ENCODE measurements at regions not wholly inside any gene's neighbourhood (a gene's known extent, or its start where the extent isn't known, plus 50 kb on each side); places are given as distances from the start of the nearest gene placed in this dataset.

- TF ChIP-seq POLR2A (IDR thresholded peaks at IDR 0.05): no peak
- TF ChIP-seq, protein P1, sequence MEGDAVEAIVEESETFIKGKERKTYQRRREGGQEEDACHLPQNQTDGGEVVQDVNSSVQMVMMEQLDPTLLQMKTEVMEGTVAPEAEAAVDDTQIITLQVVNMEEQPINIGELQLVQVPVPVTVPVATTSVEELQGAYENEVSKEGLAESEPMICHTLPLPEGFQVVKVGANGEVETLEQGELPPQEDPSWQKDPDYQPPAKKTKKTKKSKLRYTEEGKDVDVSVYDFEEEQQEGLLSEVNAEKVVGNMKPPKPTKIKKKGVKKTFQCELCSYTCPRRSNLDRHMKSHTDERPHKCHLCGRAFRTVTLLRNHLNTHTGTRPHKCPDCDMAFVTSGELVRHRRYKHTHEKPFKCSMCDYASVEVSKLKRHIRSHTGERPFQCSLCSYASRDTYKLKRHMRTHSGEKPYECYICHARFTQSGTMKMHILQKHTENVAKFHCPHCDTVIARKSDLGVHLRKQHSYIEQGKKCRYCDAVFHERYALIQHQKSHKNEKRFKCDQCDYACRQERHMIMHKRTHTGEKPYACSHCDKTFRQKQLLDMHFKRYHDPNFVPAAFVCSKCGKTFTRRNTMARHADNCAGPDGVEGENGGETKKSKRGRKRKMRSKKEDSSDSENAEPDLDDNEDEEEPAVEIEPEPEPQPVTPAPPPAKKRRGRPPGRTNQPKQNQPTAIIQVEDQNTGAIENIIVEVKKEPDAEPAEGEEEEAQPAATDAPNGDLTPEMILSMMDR (IDR thresholded peaks at IDR 0.05): no peak
These were observed 496.7 kb upstream of the NMUR2 start for GRCh38 chr5:152901754-152902153.

Measured in lower leg skin (tissue), 3 donors.